ENCODE measurements at regions not wholly inside any gene's neighbourhood (a gene's known extent, or its start where the extent isn't known, plus 50 kb on each side); places are given as distances from the start of the nearest gene placed in this dataset.

DNA sequence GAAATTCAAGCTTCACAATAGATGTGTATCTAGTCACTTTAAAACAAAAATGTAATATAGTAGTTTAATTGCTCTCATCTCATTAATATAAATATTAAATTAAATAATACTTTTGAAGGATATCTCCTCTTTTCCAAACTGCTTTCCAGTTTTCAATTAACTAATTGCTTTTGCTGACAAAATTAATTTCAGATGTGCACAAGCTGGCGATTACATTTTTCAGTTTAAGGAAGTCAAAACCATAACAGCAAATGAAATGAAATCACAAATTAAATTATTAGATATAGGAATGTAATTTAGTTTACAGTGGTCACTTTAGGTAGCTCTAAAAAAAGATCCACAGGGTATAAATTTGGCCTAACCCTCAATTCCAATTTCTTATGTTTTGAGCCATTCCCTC lies 362.1 kb downstream of the SLC6A15 start:
- TF ChIP-seq, protein P1, sequence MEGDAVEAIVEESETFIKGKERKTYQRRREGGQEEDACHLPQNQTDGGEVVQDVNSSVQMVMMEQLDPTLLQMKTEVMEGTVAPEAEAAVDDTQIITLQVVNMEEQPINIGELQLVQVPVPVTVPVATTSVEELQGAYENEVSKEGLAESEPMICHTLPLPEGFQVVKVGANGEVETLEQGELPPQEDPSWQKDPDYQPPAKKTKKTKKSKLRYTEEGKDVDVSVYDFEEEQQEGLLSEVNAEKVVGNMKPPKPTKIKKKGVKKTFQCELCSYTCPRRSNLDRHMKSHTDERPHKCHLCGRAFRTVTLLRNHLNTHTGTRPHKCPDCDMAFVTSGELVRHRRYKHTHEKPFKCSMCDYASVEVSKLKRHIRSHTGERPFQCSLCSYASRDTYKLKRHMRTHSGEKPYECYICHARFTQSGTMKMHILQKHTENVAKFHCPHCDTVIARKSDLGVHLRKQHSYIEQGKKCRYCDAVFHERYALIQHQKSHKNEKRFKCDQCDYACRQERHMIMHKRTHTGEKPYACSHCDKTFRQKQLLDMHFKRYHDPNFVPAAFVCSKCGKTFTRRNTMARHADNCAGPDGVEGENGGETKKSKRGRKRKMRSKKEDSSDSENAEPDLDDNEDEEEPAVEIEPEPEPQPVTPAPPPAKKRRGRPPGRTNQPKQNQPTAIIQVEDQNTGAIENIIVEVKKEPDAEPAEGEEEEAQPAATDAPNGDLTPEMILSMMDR (IDR thresholded peaks at IDR 0.05; ENCODE audit: partially characterized antibody, unreplicated experiment): no peak
- no peak for DNase-seq
- Mint-ChIP-seq H3K36me3 (ENCODE audit: unreplicated experiment) (no peaks in the 10 kb centered on the region), H3K27ac (ENCODE audit: unreplicated experiment) (no peak overlapping the region), H3K27me3 (ENCODE audit: unreplicated experiment) (no peaks in the 10 kb centered on the region), H3K9me3 (ENCODE audit: unreplicated experiment) (peaks cover 2% of the 10 kb centered on the region), H3K4me1 (ENCODE audit: low read depth, unreplicated experiment) (peaks cover 3% of the 10 kb centered on the region), H3K4me3 (ENCODE audit: unreplicated experiment) (no peak overlapping the region)

- Mint-ChIP-seq H3K9me3 (ENCODE audit: unreplicated experiment) (peaks cover 2% of the 10 kb centered on the region), H3K4me3 (ENCODE audit: unreplicated experiment) (no peak overlapping the region), H3K4me1 (ENCODE audit: low read depth, unreplicated experiment) (no peaks in the 10 kb centered on the region), H3K27me3 (ENCODE audit: unreplicated experiment) (no peaks in the 10 kb centered on the region), H3K27ac (ENCODE audit: unreplicated experiment) (no peak overlapping the region), H3K36me3 (ENCODE audit: unreplicated experiment) (no peaks in the 10 kb centered on the region)
- DNase-seq: no peak
- TF ChIP-seq, protein P1 (IDR thresholded peaks at IDR 0.05; ENCODE audit: partially characterized antibody, unreplicated experiment): no peak
These were observed 370.3 kb downstream of the SLC6A15 start for GRCh38 chr12:84542289-84542688.

GRCh38 chr12:84537666-84538065 lies 374.9 kb downstream of the SLC6A15 start:
- Mint-ChIP-seq H3K27ac (ENCODE audit: unreplicated experiment) (no peak overlapping the region), H3K4me1 (ENCODE audit: low read depth, unreplicated experiment) (no peaks in the 10 kb centered on the region), H3K27me3 (ENCODE audit: unreplicated experiment) (no peaks in the 10 kb centered on the region), H3K36me3 (ENCODE audit: unreplicated experiment) (no peaks in the 10 kb centered on the region), H3K9me3 (ENCODE audit: unreplicated experiment) (no peaks in the 10 kb centered on the region), H3K4me3 (ENCODE audit: unreplicated experiment) (no peak overlapping the region)
- no peak for DNase-seq
- TF ChIP-seq, protein P1 (IDR thresholded peaks at IDR 0.05; ENCODE audit: partially characterized antibody, unreplicated experiment): no peak

DNA sequence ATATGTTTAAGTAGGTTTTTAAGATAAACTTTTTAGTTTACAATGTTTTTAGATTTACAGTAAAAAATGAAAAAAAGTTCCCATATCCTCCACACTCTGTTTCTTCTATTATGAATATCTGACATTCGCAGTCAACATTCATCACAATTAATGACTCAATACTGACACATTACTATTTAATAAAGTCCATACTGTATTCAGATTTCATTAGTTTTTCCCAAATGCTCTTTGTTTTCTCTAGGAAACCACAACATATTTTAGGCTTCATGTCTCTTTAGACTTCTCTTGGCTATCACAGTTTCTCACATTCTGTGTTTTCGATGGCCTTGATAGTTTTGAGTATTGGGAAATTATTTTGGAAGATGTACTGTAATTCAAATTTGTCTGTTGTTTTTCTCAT lies 399.8 kb downstream of the SLC6A15 start:
- Mint-ChIP-seq H3K36me3 (ENCODE audit: unreplicated experiment) (no peaks in the 10 kb centered on the region), H3K9me3 (ENCODE audit: unreplicated experiment) (peaks cover 1% of the 10 kb centered on the region), H3K4me1 (ENCODE audit: low read depth, unreplicated experiment) (peaks cover 7% of the 10 kb centered on the region), H3K4me3 (ENCODE audit: unreplicated experiment) (no peak overlapping the region), H3K27ac (ENCODE audit: unreplicated experiment) (no peak overlapping the region), H3K27me3 (ENCODE audit: unreplicated experiment) (peaks cover 3% of the 10 kb centered on the region)
- DNase-seq: no peak
- TF ChIP-seq, protein P1 (IDR thresholded peaks at IDR 0.05; ENCODE audit: partially characterized antibody, unreplicated experiment): no peak

GRCh38 chr12:84508851-84509260 lies 403.7 kb downstream of the SLC6A15 start:
- no peaks in the 10 kb centered on the region for H3K36me3 Mint-ChIP-seq (ENCODE audit: unreplicated experiment)
- no peak overlapping the region for H3K27ac Mint-ChIP-seq (ENCODE audit: unreplicated experiment)
- peaks cover 1% of the 10 kb centered on the region for H3K9me3 Mint-ChIP-seq (ENCODE audit: unreplicated experiment)
- no peak overlapping the region for H3K4me3 Mint-ChIP-seq (ENCODE audit: unreplicated experiment)
- TF ChIP-seq, protein P1 (IDR thresholded peaks at IDR 0.05; ENCODE audit: partially characterized antibody, unreplicated experiment): no peak
- peaks cover 12% of the 10 kb centered on the region for H3K4me1 Mint-ChIP-seq (ENCODE audit: low read depth, unreplicated experiment)
- H3K27me3 Mint-ChIP-seq (ENCODE audit: unreplicated experiment): peaks cover 3% of the 10 kb centered on the region
- DNase-seq: no peak

Measured in glutamatergic neuron (in vitro differentiated cells).